WERI-Rb-1 (cell line): ENCODE measurements at regions not wholly inside any gene's neighbourhood (a gene's known extent, or its start where the extent isn't known, plus 50 kb on each side); places are given as distances from the start of the nearest gene placed in this dataset.
A peak's percentile ranks its signal among the peaks of the same experiment; 100 is the strongest.

Experiments
- DNase-seq: peaks from one replicate; pipeline ENCODE4 v3.0.0-alpha.2; 2020
- H3K27ac ChIP-seq: fragments of 250-450 bp; sonication (Bioruptor Pico); 2 replicates; pipeline ENCODE4 v1.5.1; 2020; ENCODE audit warnings: mild to moderate bottlenecking, moderate library complexity
- H3K27me3 ChIP-seq: fragments of 250-450 bp; sonication (Bioruptor Pico); 2 replicates; pipeline ENCODE4 v1.5.1; 2021; ENCODE audit warnings: mild to moderate bottlenecking, low read depth, moderate library complexity; ENCODE audit not compliant: insufficient read depth, severe bottlenecking
- H3K36me3 ChIP-seq: fragments of 250-450 bp; sonication (Bioruptor Pico); 2 replicates; pipeline ENCODE4 v1.5.1; 2020; ENCODE audit warnings: mild to moderate bottlenecking, moderate library complexity
- H3K4me3 ChIP-seq: 2 replicates; pipeline ENCODE4 v1.5.1; 2011; ENCODE audit warnings: low read depth, mild to moderate bottlenecking, control low read depth, low read length
- H3K9me3 ChIP-seq: fragments of 250-450 bp; sonication (Bioruptor Pico); 2 replicates; pipeline ENCODE4 v1.5.1; 2021; ENCODE audit warnings: mild to moderate bottlenecking, moderate library complexity; ENCODE audit not compliant: severe bottlenecking
- CTCF ChIP-seq: IDR thresholded peaks from 2 replicates; pipeline ENCODE4 v1.5.1; 2011; ENCODE audit warnings: low read depth, mild to moderate bottlenecking, control low read depth, inconsistent platforms, low read length

- Histone ChIP-seq H3K27me3 (no peaks in the 10 kb centered on the region), H3K36me3 (no peaks in the 10 kb centered on the region), H3K27ac (no peak overlapping the region), H3K4me3 (no peak overlapping the region), H3K9me3 (no peaks in the 10 kb centered on the region)
- DNase-seq: peak; percentile 8
- TF ChIP-seq CTCF: no peak
Measured at GRCh38 chr13:53150568-53150967, 122.0 kb downstream of the OLFM4 start.

- TF ChIP-seq CTCF: peak; percentile 74
- Histone ChIP-seq H3K27ac (no peak overlapping the region), H3K4me3 (no peak overlapping the region), H3K9me3 (no peaks in the 10 kb centered on the region), H3K36me3 (no peaks in the 10 kb centered on the region), H3K27me3 (no peaks in the 10 kb centered on the region)
- DNase-seq: peak; percentile 41
Measured at GRCh38 chr13:53151336-53152056, 122.9 kb downstream of the OLFM4 start.

- Histone ChIP-seq H3K4me3 (no peak overlapping the region), H3K27me3 (no peaks in the 10 kb centered on the region), H3K36me3 (no peaks in the 10 kb centered on the region), H3K27ac (no peak overlapping the region), H3K9me3 (no peaks in the 10 kb centered on the region)
- no peak for DNase-seq
- TF ChIP-seq CTCF: no peak
Measured at GRCh38 chr13:53152057-53152421, 123.4 kb downstream of the OLFM4 start.

- H3K4me3 ChIP-seq: no peak overlapping the region
- H3K36me3 ChIP-seq: no peaks in the 10 kb centered on the region
- no peak for DNase-seq
- H3K27ac ChIP-seq: no peak overlapping the region
- H3K27me3 ChIP-seq: no peaks in the 10 kb centered on the region
- TF ChIP-seq CTCF: no peak
- H3K9me3 ChIP-seq: no peaks in the 10 kb centered on the region
Measured at GRCh38 chr13:53158201-53158600, 129.6 kb downstream of the OLFM4 start.

- H3K4me3 ChIP-seq: no peak overlapping the region
- no peaks in the 10 kb centered on the region for H3K27me3 ChIP-seq
- H3K36me3 ChIP-seq: no peaks in the 10 kb centered on the region
- no peaks in the 10 kb centered on the region for H3K9me3 ChIP-seq
- DNase-seq: no peak
- TF ChIP-seq CTCF: no peak
- H3K27ac ChIP-seq: no peak overlapping the region
Measured at GRCh38 chr13:53159431-53159830, 130.8 kb downstream of the OLFM4 start.

- Histone ChIP-seq H3K36me3 (no peaks in the 10 kb centered on the region), H3K9me3 (no peaks in the 10 kb centered on the region), H3K4me3 (no peak overlapping the region), H3K27ac (no peak overlapping the region), H3K27me3 (no peaks in the 10 kb centered on the region)
- no peak for TF ChIP-seq CTCF
- DNase-seq: peak; percentile 70
Measured at GRCh38 chr13:53160211-53160610, 131.6 kb downstream of the OLFM4 start.
